ENCODE measurements at regions not wholly inside any gene's neighbourhood (a gene's known extent, or its start where the extent isn't known, plus 50 kb on each side); places are given as distances from the start of the nearest gene placed in this dataset.

DNA sequence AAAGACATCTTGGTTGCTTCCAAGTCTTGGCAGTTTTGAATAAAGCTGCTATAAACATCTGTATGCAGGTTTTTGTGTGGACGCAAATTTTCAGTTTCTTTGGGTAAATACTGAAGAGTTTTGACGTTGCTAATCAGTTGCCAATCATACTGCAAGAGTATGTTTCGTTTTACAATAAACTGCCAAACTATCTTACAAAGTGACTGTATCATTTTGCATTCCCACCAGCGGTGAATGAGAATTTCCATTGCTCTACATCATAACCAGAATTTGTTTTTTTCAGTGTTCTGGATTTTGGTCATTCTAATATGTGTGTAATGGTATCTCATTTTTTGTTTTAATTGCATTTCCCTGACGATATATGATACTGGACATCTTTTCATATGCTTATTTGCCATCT lies 190.8 kb upstream of the PARP11 start:
- no peaks in the 10 kb centered on the region for H3K27me3 ChIP-seq (ENCODE audit: low read length)
- TF ChIP-seq, protein P1, sequence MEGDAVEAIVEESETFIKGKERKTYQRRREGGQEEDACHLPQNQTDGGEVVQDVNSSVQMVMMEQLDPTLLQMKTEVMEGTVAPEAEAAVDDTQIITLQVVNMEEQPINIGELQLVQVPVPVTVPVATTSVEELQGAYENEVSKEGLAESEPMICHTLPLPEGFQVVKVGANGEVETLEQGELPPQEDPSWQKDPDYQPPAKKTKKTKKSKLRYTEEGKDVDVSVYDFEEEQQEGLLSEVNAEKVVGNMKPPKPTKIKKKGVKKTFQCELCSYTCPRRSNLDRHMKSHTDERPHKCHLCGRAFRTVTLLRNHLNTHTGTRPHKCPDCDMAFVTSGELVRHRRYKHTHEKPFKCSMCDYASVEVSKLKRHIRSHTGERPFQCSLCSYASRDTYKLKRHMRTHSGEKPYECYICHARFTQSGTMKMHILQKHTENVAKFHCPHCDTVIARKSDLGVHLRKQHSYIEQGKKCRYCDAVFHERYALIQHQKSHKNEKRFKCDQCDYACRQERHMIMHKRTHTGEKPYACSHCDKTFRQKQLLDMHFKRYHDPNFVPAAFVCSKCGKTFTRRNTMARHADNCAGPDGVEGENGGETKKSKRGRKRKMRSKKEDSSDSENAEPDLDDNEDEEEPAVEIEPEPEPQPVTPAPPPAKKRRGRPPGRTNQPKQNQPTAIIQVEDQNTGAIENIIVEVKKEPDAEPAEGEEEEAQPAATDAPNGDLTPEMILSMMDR (IDR thresholded peaks at IDR 0.05; ENCODE audit: insufficient read depth, low read length, poor library complexity, severe bottlenecking) = no peak
- no peak for TF ChIP-seq EZH2phosphoT487 (conservative IDR thresholded peaks at IDR 0.05; ENCODE audit: low read length)
- H2AFZ ChIP-seq (ENCODE audit: low read depth, low read length, severe bottlenecking) = no peak overlapping the region
- no peak overlapping the region for H3K4me2 ChIP-seq (ENCODE audit: low read depth, low read length, poor library complexity, severe bottlenecking)
- no peak overlapping the region for H3K4me3 ChIP-seq (ENCODE audit: insufficient read depth, low read length, poor library complexity, severe bottlenecking)
- H3K9me2 ChIP-seq (replicated peaks; ENCODE audit: insufficient read depth, low read length) = no peaks in the 10 kb centered on the region
- no peaks in the 10 kb centered on the region for H3K9me3 ChIP-seq (ENCODE audit: insufficient read depth, low read length)
- no peaks in the 10 kb centered on the region for H3F3A ChIP-seq (ENCODE audit: insufficient read depth)
- H3K79me2 ChIP-seq (ENCODE audit: insufficient read depth, low read length) = no peaks in the 10 kb centered on the region
- no peaks in the 10 kb centered on the region for H3K36me3 ChIP-seq (ENCODE audit: low read length)
- H4K20me1 ChIP-seq (ENCODE audit: low read depth, low read length) = no peaks in the 10 kb centered on the region
- no peak overlapping the region for H3K9ac ChIP-seq (ENCODE audit: low read length)
- no peak overlapping the region for H3K27ac ChIP-seq (ENCODE audit: low read depth, low read length)

- H3K27me3 ChIP-seq (ENCODE audit: low read length) = no peaks in the 10 kb centered on the region
- no peaks in the 10 kb centered on the region for H3K9me3 ChIP-seq (ENCODE audit: insufficient read depth, low read length)
- H3K27ac ChIP-seq (ENCODE audit: low read depth, low read length) = no peak overlapping the region
- no peak overlapping the region for H3K4me3 ChIP-seq (ENCODE audit: insufficient read depth, low read length, poor library complexity, severe bottlenecking)
- no peaks in the 10 kb centered on the region for H3F3A ChIP-seq (ENCODE audit: insufficient read depth)
- no peaks in the 10 kb centered on the region for H3K79me2 ChIP-seq (ENCODE audit: insufficient read depth, low read length)
- no peaks in the 10 kb centered on the region for H4K20me1 ChIP-seq (ENCODE audit: low read depth, low read length)
- H3K9ac ChIP-seq (ENCODE audit: low read length) = no peak overlapping the region
- no peaks in the 10 kb centered on the region for H3K36me3 ChIP-seq (ENCODE audit: low read length)
- no peaks in the 10 kb centered on the region for H3K9me2 ChIP-seq (replicated peaks; ENCODE audit: insufficient read depth, low read length)
- no peak overlapping the region for H3K4me2 ChIP-seq (ENCODE audit: low read depth, low read length, poor library complexity, severe bottlenecking)
- TF ChIP-seq EZH2phosphoT487 (conservative IDR thresholded peaks at IDR 0.05; ENCODE audit: low read length) = no peak
- TF ChIP-seq, protein P1 (IDR thresholded peaks at IDR 0.05; ENCODE audit: insufficient read depth, low read length, poor library complexity, severe bottlenecking) = no peak
- no peak overlapping the region for H2AFZ ChIP-seq (ENCODE audit: low read depth, low read length, severe bottlenecking)
Measured at GRCh38 chr12:4059898-4060568, 186.8 kb upstream of the PARP11 start.

- Histone ChIP-seq H3K9ac (ENCODE audit: low read length) (no peak overlapping the region), H3K4me3 (ENCODE audit: insufficient read depth, low read length, poor library complexity, severe bottlenecking) (no peak overlapping the region), H3K9me2 (replicated peaks; ENCODE audit: insufficient read depth, low read length) (no peaks in the 10 kb centered on the region), H2AFZ (ENCODE audit: low read depth, low read length, severe bottlenecking) (no peak overlapping the region), H3K9me3 (ENCODE audit: insufficient read depth, low read length) (no peaks in the 10 kb centered on the region), H3K27me3 (ENCODE audit: low read length) (no peaks in the 10 kb centered on the region), H3K36me3 (ENCODE audit: low read length) (no peaks in the 10 kb centered on the region), H3F3A (ENCODE audit: insufficient read depth) (no peaks in the 10 kb centered on the region), H4K20me1 (ENCODE audit: low read depth, low read length) (no peaks in the 10 kb centered on the region), H3K79me2 (ENCODE audit: insufficient read depth, low read length) (no peaks in the 10 kb centered on the region), H3K4me2 (ENCODE audit: low read depth, low read length, poor library complexity, severe bottlenecking) (no peak overlapping the region), H3K27ac (ENCODE audit: low read depth, low read length) (no peak overlapping the region)
- TF ChIP-seq EZH2phosphoT487 (conservative IDR thresholded peaks at IDR 0.05; ENCODE audit: low read length) = no peak
- TF ChIP-seq, protein P1 (IDR thresholded peaks at IDR 0.05; ENCODE audit: insufficient read depth, low read length, poor library complexity, severe bottlenecking) = no peak
Measured at GRCh38 chr12:4056910-4057845, 184.0 kb upstream of the PARP11 start.

Data from SU-DHL-6 (cell line).